ENCODE measurements at regions not wholly inside any gene's neighbourhood (a gene's known extent, or its start where the extent isn't known, plus 50 kb on each side); places are given as distances from the start of the nearest gene placed in this dataset.

GRCh38 chr13:23999424-23999823 lies 102.1 kb upstream of the C1QTNF9B start:
- Histone ChIP-seq H3K36me3 (no peaks in the 10 kb centered on the region), H3K4me3 (no peak overlapping the region), H3K27ac (no peak overlapping the region), H3K4me1 (peaks cover 0 to 5% (median 2%) of the 10 kb centered on the region in 4 donors), H3K27me3 (no peaks in the 10 kb centered on the region), H3K9me3 (peaks cover 0 to 4% (median 0%) of the 10 kb centered on the region in 4 donors)
- no peak for DNase-seq
- TF ChIP-seq POLR2AphosphoS5 (IDR thresholded peaks at IDR 0.05) (no peak), EP300 (IDR thresholded peaks at IDR 0.05) (no peak)
- TF ChIP-seq, protein P1, sequence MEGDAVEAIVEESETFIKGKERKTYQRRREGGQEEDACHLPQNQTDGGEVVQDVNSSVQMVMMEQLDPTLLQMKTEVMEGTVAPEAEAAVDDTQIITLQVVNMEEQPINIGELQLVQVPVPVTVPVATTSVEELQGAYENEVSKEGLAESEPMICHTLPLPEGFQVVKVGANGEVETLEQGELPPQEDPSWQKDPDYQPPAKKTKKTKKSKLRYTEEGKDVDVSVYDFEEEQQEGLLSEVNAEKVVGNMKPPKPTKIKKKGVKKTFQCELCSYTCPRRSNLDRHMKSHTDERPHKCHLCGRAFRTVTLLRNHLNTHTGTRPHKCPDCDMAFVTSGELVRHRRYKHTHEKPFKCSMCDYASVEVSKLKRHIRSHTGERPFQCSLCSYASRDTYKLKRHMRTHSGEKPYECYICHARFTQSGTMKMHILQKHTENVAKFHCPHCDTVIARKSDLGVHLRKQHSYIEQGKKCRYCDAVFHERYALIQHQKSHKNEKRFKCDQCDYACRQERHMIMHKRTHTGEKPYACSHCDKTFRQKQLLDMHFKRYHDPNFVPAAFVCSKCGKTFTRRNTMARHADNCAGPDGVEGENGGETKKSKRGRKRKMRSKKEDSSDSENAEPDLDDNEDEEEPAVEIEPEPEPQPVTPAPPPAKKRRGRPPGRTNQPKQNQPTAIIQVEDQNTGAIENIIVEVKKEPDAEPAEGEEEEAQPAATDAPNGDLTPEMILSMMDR (IDR thresholded peaks at IDR 0.05): no peak
- no peak for ATAC-seq (ENCODE audit: low FRiP score in 2 of 2)

GRCh38 chr13:24002206-24002815 lies 105.0 kb upstream of the C1QTNF9B start:
- peaks cover 0 to 8% (median 0%) of the 10 kb centered on the region in 4 donors for H3K4me1 ChIP-seq
- H3K27ac ChIP-seq: no peak overlapping the region
- ATAC-seq (ENCODE audit: low FRiP score in 2 of 2) (peak in 1 of 2 donors; percentile 10), DNase-seq (no peak)
- no peak for TF ChIP-seq EP300 (IDR thresholded peaks at IDR 0.05)
- no peak for TF ChIP-seq POLR2AphosphoS5 (IDR thresholded peaks at IDR 0.05)
- TF ChIP-seq POLR2A (IDR thresholded peaks at IDR 0.05): no peak
- TF ChIP-seq, protein P1 (IDR thresholded peaks at IDR 0.05): no peak
- no peak overlapping the region for H3K4me3 ChIP-seq
- H3K9me3 ChIP-seq: no peaks in the 10 kb centered on the region
- H3K27me3 ChIP-seq: no peaks in the 10 kb centered on the region
- WGBS, 2 donors: 85 to 87% methylated on average over 13 to 16 of the region's 16 CpGs
- H3K36me3 ChIP-seq: no peaks in the 10 kb centered on the region

DNA sequence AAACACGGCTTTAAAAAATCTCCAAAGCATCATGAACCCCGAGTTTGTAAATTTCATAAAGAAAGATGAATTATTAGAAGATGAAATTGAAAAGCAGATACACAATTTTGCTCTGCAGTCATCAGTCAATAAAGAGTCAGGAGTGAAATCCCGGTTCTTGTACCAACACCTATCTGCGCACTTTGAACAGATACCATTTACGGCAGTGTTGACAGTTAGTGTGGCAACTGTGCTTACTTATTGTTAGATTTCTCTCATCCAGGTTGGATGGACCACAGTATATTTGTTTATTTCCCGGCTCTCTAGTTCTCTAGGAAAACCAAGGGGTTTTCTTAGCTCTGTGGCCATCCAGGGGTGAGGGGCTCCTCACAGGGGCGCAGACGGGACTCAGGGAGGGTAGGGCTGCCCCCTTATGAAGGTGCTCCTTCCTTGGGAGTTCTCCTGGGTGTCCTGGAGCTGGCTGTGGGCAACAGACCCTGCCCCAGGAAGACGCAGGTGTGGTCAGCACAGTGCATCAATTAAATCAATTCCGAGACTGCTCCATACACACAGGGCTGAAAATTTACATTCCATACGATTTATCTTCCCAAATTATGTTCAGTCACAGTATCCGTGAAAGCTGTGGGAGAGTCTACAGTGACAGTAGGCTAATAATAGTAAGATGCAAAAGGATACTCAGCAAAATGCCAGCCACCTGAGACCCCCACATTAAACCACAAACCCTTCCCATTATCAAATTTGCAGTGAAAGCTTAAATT lies 107.0 kb upstream of the C1QTNF9B start:
- Histone ChIP-seq H3K27ac (no peak overlapping the region), H3K9me3 (no peaks in the 10 kb centered on the region), H3K36me3 (no peaks in the 10 kb centered on the region), H3K4me3 (no peak overlapping the region), H3K27me3 (no peaks in the 10 kb centered on the region), H3K4me1 (peaks cover 0 to 8% (median 0%) of the 10 kb centered on the region in 4 donors)
- DNase-seq: no peak
- TF ChIP-seq POLR2AphosphoS5 (IDR thresholded peaks at IDR 0.05): no peak
- TF ChIP-seq, protein P1 (IDR thresholded peaks at IDR 0.05): no peak
- TF ChIP-seq EP300 (IDR thresholded peaks at IDR 0.05): no peak
- no peak for TF ChIP-seq POLR2A (IDR thresholded peaks at IDR 0.05)
- no peak for ATAC-seq (ENCODE audit: low FRiP score in 2 of 2)
- WGBS, 2 donors: 93% methylated on average over 12 of the region's 12 CpGs

DNA sequence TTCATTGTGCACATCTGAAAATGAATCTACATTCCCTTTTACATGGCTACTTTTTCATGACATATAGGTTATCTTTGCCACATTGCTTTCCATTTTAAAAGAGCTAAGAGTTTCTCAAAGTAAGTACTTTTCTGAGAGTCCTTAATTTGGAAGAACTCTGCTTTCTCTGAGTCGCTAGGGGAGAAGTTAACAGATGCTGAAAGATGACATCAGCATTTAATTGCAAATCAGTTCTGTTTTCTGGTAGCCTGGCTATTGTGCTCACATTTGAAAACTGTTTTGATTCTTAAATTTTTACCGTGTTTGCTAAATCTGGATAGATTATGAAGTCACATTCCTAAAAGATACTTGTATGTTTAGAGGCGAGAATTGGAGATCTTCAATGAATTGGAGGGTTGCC lies 107.7 kb upstream of the C1QTNF9B start:
- TF ChIP-seq POLR2A (IDR thresholded peaks at IDR 0.05) (no peak), EP300 (IDR thresholded peaks at IDR 0.05) (no peak), POLR2AphosphoS5 (IDR thresholded peaks at IDR 0.05) (no peak)
- TF ChIP-seq, protein P1 (IDR thresholded peaks at IDR 0.05): no peak
- Histone ChIP-seq H3K4me1 (peaks cover 0 to 8% (median 0%) of the 10 kb centered on the region in 4 donors), H3K27ac (no peak overlapping the region), H3K27me3 (no peaks in the 10 kb centered on the region), H3K36me3 (no peaks in the 10 kb centered on the region), H3K4me3 (no peak overlapping the region), H3K9me3 (no peaks in the 10 kb centered on the region)
- DNase-seq: no peak
- no peak for ATAC-seq (ENCODE audit: low FRiP score in 2 of 2)
- WGBS, 2 donors: 68% methylated on average over 3 of the region's 3 CpGs

Data from upper lobe of left lung (tissue), 6 donors.